GM23338 (cell line): ENCODE measurements at regions not wholly inside any gene's neighbourhood (a gene's known extent, or its start where the extent isn't known, plus 50 kb on each side); places are given as distances from the start of the nearest gene placed in this dataset.

Source experiments
- ATAC-seq: fragments of 200-7000 bp; cut with Tn5 transposase; 3 replicates; pipeline ENCODE4 v1.9.1; 2020
- DNase-seq: peaks from one replicate; pipeline ENCODE4 v3.0.0-alpha.2; 2015; ENCODE audit warnings: low spot score
- H2AFZ ChIP-seq: fragments of 200-600 bp; sonication (generic); 2 replicates; pipeline ENCODE4 v1.8.0; 2016; ENCODE audit warnings: antibody characterized with exemption, mild to moderate bottlenecking, moderate library complexity
- H3F3A ChIP-seq: fragments of 200-600 bp; sonication (generic); replicated peaks from 2 replicates; pipeline ENCODE4 v1.8.0; 2017; ENCODE audit warnings: antibody characterized with exemption, mixed run types, low read depth
- H3K27ac ChIP-seq: fragments of 200-600 bp; sonication (generic); 2 replicates; pipeline ENCODE4 v1.6.1; 2016; ENCODE audit warnings: low read depth
- H3K27me3 ChIP-seq: fragments of 200-600 bp; sonication (generic); 2 replicates; pipeline ENCODE4 v1.8.0; 2016; ENCODE audit warnings: mild to moderate bottlenecking, mixed run types, moderate library complexity; ENCODE audit not compliant: insufficient read depth
- H3K36me3 ChIP-seq: fragments of 200-600 bp; sonication (generic); 2 replicates; pipeline ENCODE4 v1.8.0; 2016; ENCODE audit warnings: mild to moderate bottlenecking; ENCODE audit not compliant: insufficient read depth
- H3K4me1 ChIP-seq: fragments of 200-600 bp; sonication (generic); 2 replicates; pipeline ENCODE4 v1.8.0; 2016; ENCODE audit warnings: mild to moderate bottlenecking, moderate library complexity; ENCODE audit not compliant: insufficient read depth
- H3K4me2 ChIP-seq: fragments of 200-600 bp; sonication (generic); 2 replicates; pipeline ENCODE4 v1.7.1; 2017; ENCODE audit warnings: mixed run types
- H3K4me3 ChIP-seq: fragments of 200-600 bp; sonication (generic); 2 replicates; pipeline ENCODE4 v1.6.1; 2016; ENCODE audit warnings: mixed run types
- H3K79me2 ChIP-seq: fragments of 200-600 bp; sonication (generic); replicated peaks from 2 replicates; pipeline ENCODE4 v1.8.0; 2017; ENCODE audit warnings: mild to moderate bottlenecking; ENCODE audit not compliant: insufficient read depth
- H3K9me2 ChIP-seq: fragments of 200-600 bp; sonication (generic); 2 replicates; pipeline ENCODE4 v1.8.0; 2017; ENCODE audit not compliant: insufficient read depth
- H4K20me1 ChIP-seq: fragments of 200-600 bp; sonication (generic); replicated peaks from 2 replicates; pipeline ENCODE4 v1.8.0; 2017; ENCODE audit warnings: mild to moderate bottlenecking; ENCODE audit not compliant: insufficient read depth
- H3K27ac Mint-ChIP-seq: 2 replicates; pipeline ENCODE4 v1.8.0; 2020; ENCODE audit warnings: inconsistent platforms, mild to moderate bottlenecking, moderate library complexity, mixed read lengths
- H3K27me3 Mint-ChIP-seq: 3 replicates; pipeline ENCODE4 v1.8.0; 2022; ENCODE audit warnings: low read depth, mild to moderate bottlenecking, moderate library complexity, mixed read lengths, inconsistent platforms; ENCODE audit not compliant: insufficient read depth, poor library complexity
- H3K36me3 Mint-ChIP-seq: 3 replicates; pipeline ENCODE4 v1.8.0; 2021; ENCODE audit warnings: low read depth, mild to moderate bottlenecking, inconsistent platforms, moderate library complexity, mixed read lengths
- H3K4me1 Mint-ChIP-seq: 3 replicates; pipeline ENCODE4 v1.8.0; 2020; ENCODE audit warnings: mild to moderate bottlenecking, inconsistent platforms, mixed read lengths
- H3K4me3 Mint-ChIP-seq: 3 replicates; pipeline ENCODE4 v1.8.0; 2021; ENCODE audit warnings: moderate library complexity, mild to moderate bottlenecking, inconsistent platforms, mixed read lengths
- H3K9me3 Mint-ChIP-seq: 3 replicates; pipeline ENCODE4 v1.8.0; 2020; ENCODE audit warnings: moderate library complexity, mild to moderate bottlenecking, inconsistent platforms, mixed read lengths
- ETS1 ChIP-seq: IDR thresholded peaks from 2 replicates; pipeline ENCODE4 v1.6.1; 2016; ENCODE audit warnings: antibody characterized with exemption
- EZH2phosphoT487 ChIP-seq: fragments of 200-600 bp; sonication (generic); IDR thresholded peaks from one replicate; pipeline ENCODE4 v1.8.1; 2018; ENCODE audit warnings: antibody characterized with exemption; ENCODE audit not compliant: unreplicated experiment
- POLR2AphosphoS5 ChIP-seq: IDR thresholded peaks from 2 replicates; pipeline ENCODE4 v1.6.1; 2016; ENCODE audit warnings: antibody characterized with exemption, low read depth
- TF ChIP-seq, protein P1 (sequence below): fragments of 250-450 bp; sonication (Bioruptor Pico); IDR thresholded peaks from 2 replicates; pipeline ENCODE4 v1.5.0; 2020; ENCODE audit warnings: mild to moderate bottlenecking, moderate library complexity

DNA sequence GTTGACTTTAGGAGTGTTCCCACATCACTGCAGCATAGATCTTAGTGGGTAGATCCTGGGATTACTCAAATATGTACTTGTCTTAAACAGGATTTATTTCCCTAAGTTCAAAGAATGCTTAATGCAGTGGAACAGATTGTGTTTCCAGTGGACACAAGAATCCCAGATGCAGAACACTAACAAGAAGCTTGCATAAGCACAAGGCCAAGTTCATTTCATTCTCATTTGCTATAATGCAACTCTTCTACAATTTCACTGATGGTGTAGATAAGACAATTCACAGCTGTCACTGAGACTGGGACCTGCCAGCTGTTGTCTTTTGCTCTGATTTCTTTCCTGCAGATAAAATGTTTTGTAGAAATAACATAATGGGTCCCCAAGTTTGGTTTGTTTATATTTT, 225.6 kb downstream of the NFKBIZ start (continued):
- TF ChIP-seq, protein P1, sequence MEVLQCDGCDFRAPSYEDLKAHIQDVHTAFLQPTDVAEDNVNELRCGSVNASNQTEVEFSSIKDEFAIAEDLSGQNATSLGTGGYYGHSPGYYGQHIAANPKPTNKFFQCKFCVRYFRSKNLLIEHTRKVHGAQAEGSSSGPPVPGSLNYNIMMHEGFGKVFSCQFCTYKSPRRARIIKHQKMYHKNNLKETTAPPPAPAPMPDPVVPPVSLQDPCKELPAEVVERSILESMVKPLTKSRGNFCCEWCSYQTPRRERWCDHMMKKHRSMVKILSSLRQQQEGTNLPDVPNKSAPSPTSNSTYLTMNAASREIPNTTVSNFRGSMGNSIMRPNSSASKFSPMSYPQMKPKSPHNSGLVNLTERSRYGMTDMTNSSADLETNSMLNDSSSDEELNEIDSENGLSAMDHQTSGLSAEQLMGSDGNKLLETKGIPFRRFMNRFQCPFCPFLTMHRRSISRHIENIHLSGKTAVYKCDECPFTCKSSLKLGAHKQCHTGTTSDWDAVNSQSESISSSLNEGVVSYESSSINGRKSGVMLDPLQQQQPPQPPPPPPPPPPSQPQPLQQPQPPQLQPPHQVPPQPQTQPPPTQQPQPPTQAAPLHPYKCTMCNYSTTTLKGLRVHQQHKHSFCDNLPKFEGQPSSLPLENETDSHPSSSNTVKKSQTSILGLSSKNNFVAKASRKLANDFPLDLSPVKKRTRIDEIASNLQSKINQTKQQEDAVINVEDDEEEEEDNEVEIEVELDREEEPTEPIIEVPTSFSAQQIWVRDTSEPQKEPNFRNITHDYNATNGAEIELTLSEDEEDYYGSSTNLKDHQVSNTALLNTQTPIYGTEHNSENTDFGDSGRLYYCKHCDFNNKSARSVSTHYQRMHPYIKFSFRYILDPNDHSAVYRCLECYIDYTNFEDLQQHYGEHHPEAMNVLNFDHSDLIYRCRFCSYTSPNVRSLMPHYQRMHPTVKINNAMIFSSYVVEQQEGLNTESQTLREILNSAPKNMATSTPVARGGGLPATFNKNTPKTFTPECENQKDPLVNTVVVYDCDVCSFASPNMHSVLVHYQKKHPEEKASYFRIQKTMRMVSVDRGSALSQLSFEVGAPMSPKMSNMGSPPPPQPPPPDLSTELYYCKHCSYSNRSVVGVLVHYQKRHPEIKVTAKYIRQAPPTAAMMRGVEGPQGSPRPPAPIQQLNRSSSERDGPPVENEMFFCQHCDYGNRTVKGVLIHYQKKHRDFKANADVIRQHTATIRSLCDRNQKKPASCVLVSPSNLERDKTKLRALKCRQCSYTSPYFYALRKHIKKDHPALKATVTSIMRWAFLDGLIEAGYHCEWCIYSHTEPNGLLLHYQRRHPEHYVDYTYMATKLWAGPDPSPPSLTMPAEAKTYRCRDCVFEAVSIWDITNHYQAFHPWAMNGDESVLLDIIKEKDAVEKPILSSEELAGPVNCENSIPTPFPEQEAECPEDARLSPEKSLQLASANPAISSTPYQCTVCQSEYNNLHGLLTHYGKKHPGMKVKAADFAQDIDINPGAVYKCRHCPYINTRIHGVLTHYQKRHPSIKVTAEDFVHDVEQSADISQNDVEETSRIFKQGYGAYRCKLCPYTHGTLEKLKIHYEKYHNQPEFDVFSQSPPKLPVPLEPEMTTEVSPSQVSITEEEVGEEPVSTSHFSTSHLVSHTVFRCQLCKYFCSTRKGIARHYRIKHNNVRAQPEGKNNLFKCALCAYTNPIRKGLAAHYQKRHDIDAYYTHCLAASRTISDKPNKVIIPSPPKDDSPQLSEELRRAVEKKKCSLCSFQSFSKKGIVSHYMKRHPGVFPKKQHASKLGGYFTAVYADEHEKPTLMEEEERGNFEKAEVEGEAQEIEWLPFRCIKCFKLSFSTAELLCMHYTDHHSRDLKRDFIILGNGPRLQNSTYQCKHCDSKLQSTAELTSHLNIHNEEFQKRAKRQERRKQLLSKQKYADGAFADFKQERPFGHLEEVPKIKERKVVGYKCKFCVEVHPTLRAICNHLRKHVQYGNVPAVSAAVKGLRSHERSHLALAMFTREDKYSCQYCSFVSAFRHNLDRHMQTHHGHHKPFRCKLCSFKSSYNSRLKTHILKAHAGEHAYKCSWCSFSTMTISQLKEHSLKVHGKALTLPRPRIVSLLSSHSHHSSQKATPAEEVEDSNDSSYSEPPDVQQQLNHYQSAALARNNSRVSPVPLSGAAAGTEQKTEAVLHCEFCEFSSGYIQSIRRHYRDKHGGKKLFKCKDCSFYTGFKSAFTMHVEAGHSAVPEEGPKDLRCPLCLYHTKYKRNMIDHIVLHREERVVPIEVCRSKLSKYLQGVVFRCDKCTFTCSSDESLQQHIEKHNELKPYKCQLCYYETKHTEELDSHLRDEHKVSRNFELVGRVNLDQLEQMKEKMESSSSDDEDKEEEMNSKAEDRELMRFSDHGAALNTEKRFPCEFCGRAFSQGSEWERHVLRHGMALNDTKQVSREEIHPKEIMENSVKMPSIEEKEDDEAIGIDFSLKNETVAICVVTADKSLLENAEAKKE: no peak

- no peaks in the 10 kb centered on the region for H4K20me1 ChIP-seq
- H3K4me1 Mint-ChIP-seq: peaks cover 31% of the 10 kb centered on the region
- H2AFZ ChIP-seq: no peak overlapping the region
- H3K4me2 ChIP-seq: no peak overlapping the region
- no peak for DNase-seq
- H3K27me3 Mint-ChIP-seq: peaks cover 1% of the 10 kb centered on the region
- no peaks in the 10 kb centered on the region for H3K36me3 ChIP-seq
- no peak overlapping the region for H3K4me3 ChIP-seq
- H3K9me3 Mint-ChIP-seq: no peaks in the 10 kb centered on the region; the same call in 2 of the 3 replicates
- H3K79me2 ChIP-seq: no peaks in the 10 kb centered on the region
- peaks cover 24% of the 10 kb centered on the region; the same call in 1 of the 2 replicates for H3K4me1 ChIP-seq
- no peaks in the 10 kb centered on the region for H3K27me3 ChIP-seq
- no peak overlapping the region for H3K4me3 Mint-ChIP-seq
- H3K9me2 ChIP-seq: 0 out of 2 replicates have a peak, but pooled peaks cover 3% of the 10 kb centered on the region
- H3K27ac ChIP-seq: no peak overlapping the region
- H3F3A ChIP-seq: no peaks in the 10 kb centered on the region
- H3K36me3 Mint-ChIP-seq: no peaks in the 10 kb centered on the region
- H3K27ac Mint-ChIP-seq: no peak overlapping the region
- no peak for ATAC-seq
- TF ChIP-seq EZH2phosphoT487 (no peak), ETS1 (no peak), POLR2AphosphoS5 (no peak)
- TF ChIP-seq, protein P1: no peak
Measured at GRCh38 chr3:102078401-102078800, 229.1 kb downstream of the NFKBIZ start.
